ENCODE measurements at regions not wholly inside any gene's neighbourhood (a gene's known extent, or its start where the extent isn't known, plus 50 kb on each side); places are given as distances from the start of the nearest gene placed in this dataset.

- no peak for DNase-seq (ENCODE audit: low spot score)
These were observed 863.6 kb upstream of the SALL3 start for GRCh38 chr18:78115896-78116561.

DNA sequence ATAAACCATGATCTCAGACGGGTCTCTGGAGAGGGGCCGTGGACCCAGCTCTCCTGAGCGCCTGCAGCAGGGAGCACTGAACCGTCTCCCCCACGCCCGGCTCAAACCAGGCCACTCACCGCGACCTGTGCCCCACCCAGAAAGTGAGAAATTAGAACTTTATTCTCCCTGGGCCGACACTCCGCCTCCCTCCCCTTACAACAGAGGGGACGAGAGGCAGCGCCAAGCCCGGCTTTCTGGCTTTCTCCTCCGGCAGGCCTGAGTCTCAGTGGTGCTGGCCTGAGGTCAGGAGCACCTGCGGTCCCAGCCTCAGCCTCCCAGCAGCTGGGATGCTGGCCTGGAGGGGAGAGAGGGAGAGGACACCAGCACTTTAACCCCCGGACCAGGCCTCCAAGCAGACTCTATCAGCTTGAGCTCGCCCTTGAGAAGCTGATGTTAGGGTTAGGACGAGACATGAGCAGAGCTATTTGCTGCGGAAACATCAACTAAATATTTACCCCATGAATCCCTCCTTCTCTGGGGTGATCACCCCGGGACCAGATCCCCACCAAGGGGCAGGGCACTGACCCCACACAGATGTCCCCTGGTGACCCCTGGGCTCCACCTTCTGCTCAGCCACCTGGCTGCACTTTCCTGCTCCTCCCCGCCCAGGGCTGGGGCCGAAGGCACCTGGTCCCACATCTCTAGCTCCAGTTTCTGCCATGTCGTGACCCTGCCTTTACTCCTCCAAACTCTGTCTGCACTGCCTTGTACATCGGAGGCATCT lies 856.3 kb upstream of the SALL3 start:
- no peak for DNase-seq (ENCODE audit: low spot score)

GRCh38 chr18:78123926-78124797 lies 855.5 kb upstream of the SALL3 start:
- DNase-seq (ENCODE audit: low spot score), result no peak

DNA sequence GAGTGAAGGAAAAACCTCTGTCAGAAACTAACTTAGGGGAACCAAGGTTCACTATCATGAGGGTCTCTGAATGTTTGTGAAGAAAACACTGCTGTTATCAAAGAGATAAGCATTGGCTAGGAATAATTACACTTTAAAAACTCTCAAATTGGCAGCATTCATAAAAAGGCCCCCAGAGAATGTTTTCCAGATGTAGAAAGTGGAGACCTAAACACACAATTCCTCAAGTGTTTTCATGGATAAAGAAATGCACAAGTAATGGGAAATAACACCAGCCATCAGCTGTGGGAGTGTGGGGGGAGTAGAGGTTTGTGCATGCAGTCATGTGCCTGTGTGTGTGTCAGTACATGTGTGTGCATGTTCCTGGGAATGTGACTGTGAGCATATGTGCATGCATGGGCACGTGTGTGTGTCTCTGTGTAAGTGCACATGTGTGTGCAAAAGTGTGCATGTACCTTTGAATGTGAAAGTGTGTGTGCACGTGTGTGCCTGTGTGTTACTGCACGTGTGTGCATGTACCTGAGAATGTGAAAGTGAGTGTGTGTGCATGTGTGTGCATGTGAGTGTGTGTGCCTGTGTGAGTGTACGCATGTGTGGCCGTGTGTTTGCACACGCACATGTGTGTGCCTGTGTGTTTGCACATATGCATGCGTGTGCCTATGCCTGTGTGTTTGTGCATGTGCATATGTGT lies 854.3 kb upstream of the SALL3 start:
- no peak for DNase-seq (ENCODE audit: low spot score)

DNA sequence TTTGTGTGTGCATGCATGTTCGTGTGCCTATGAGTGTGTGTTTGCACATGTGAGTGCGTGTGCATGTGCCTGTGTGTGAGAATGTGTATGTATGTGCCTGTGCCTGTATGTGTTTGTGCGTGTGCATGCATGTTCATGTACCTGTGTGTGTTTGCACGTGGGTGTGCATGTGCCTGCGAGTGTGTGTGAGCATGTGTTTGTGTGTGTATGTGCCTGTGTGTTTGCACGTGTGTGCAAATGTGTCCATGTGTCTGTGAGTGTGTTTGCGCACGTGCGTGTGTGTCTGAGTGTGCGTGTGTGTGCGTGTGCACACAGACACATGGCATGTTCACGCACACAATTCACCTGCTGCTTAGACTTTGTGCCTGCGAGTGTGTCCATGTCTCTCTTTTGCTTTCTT lies 853.5 kb upstream of the SALL3 start:
- no peak for DNase-seq (ENCODE audit: low spot score)

DNA sequence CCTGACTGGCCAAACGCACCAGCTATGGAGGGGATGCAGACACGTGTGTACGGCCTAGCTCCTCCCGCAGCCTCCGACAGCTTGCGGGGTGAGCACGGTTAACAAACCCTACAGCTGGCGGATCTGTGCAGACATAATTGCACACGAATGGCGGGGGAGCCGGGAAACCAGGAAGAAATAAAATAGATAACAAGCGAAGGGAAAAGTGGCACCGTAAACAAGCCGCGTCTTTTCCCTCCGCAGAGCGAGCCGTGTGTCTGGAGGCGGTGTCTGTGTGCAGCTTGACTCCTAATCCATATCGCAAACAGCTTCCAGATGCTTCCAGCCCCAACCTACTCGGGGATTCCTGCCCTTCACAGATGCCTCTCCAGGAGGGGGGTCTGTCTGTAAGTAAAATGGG lies 853.1 kb upstream of the SALL3 start:
- no peak for DNase-seq (ENCODE audit: low spot score)

GRCh38 chr18:78127041-78127440 lies 852.6 kb upstream of the SALL3 start:
- DNase-seq (ENCODE audit: low spot score), result no peak

GRCh38 chr18:78128004-78128403 lies 851.6 kb upstream of the SALL3 start:
- no peak for DNase-seq (ENCODE audit: low spot score)

DNA sequence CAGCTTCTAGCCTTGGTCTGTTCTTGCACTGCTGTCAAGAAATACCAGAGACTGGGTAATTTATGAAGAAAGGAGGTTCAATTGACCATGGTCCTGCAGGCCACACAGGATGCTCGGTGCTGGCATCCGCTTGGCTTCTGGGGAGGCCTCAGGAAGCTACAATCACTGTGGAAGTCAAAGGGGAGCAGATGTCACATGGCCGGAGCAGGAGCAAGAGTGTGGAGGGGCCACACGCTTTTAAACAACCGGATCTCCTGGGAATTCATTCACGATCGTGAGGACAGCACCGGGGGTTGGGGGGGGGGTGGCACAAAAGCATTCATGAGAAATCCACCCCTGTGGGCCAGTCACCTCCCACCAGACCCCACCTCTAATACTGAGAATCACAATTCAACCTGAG lies 850.4 kb upstream of the SALL3 start:
- DNase-seq (ENCODE audit: low spot score), result no peak

DNA sequence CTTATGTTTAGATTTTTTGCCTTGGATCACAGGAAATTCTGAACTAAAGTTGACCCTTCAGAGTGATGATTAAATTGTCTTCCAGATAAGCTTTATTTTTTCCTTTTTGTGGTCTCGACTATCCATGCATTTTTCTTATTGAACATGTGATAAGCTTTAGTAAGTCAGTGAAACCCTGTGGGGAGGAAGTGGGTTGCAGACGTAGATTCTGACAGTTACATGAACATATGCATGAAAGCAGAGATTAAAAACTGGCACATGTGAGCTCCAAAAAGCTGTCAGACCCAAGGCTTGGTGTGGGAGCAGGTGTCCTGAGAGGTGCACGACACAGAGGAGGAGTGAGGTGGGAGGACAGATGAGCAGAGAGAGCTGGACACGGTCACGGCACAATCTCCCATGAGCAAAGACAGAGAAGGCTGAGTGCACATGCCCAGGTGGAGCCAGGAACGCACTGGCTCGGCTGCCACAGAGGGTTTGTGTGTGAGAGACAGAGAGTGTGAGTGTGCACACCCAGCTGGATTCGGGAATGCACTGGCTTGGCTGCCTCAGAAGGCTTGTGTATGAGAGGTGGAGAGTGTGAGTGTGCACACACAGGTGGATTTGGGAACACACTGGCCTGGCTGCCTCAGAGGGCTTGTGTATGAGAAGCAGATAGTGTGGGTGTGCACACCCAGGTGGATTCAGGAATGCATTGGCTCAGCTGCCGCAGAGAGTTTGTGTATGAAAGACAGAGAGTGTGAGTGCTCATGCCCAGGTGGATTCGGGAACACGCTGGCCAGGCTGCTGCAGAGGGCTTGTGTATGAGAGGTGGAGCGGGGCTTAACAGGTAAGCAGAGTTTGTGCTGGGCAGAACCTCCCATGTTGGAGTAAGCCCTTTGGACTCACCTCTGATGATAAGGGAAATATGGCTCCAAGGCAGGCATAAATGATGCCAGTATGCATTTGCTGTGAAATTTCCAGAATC lies 849.1 kb upstream of the SALL3 start:
- no peak for DNase-seq (ENCODE audit: low spot score)

GRCh38 chr18:78133729-78134128 lies 845.9 kb upstream of the SALL3 start:
- DNase-seq (ENCODE audit: low spot score), result no peak

GRCh38 chr18:78136986-78137385 lies 842.6 kb upstream of the SALL3 start:
- DNase-seq (ENCODE audit: low spot score), result no peak

GRCh38 chr18:78138983-78139496 lies 840.6 kb upstream of the SALL3 start:
- no peak for DNase-seq (ENCODE audit: low spot score)

GRCh38 chr18:78140294-78140693 lies 839.3 kb upstream of the SALL3 start:
- no peak for DNase-seq (ENCODE audit: low spot score)

- DNase-seq (ENCODE audit: low spot score), result no peak
These were observed 834.9 kb upstream of the SALL3 start for GRCh38 chr18:78144669-78145068.

GRCh38 chr18:78145096-78145495 lies 834.5 kb upstream of the SALL3 start:
- no peak for DNase-seq (ENCODE audit: low spot score)

GRCh38 chr18:78146136-78147085 lies 833.2 kb upstream of the SALL3 start:
- no peak for DNase-seq (ENCODE audit: low spot score)

GRCh38 chr18:78150590-78150989 lies 829.0 kb upstream of the SALL3 start:
- DNase-seq (ENCODE audit: low spot score), result no peak

GRCh38 chr18:78151234-78151633 lies 828.4 kb upstream of the SALL3 start:
- no peak for DNase-seq (ENCODE audit: low spot score)
